MM.1S (cell line): ENCODE measurements at regions not wholly inside any gene's neighbourhood (a gene's known extent, or its start where the extent isn't known, plus 50 kb on each side); places are given as distances from the start of the nearest gene placed in this dataset.

Source experiments
- DNase-seq: peaks from one replicate; pipeline ENCODE4 v3.0.0-alpha.2; 2015
- H2AFZ ChIP-seq: fragments of 300-600 bp; sonication (generic); 2 replicates; pipeline ENCODE4 v1.6.0; 2016; ENCODE audit warnings: antibody characterized with exemption, low read length
- H3F3A ChIP-seq: fragments of 300-600 bp; sonication (generic); 2 replicates; pipeline ENCODE4 v1.6.1; 2016; ENCODE audit warnings: mild to moderate bottlenecking, antibody characterized with exemption, low read length, moderate library complexity, mixed read lengths; ENCODE audit not compliant: insufficient read depth
- H3K27ac ChIP-seq: fragments of 300-600 bp; sonication (generic); 2 replicates; pipeline ENCODE4 v1.5.1; 2016; ENCODE audit warnings: mild to moderate bottlenecking, low read length
- H3K27me3 ChIP-seq: fragments of 300-600 bp; sonication (generic); replicated peaks from 2 replicates; pipeline ENCODE4 v1.6.0; 2016; ENCODE audit warnings: low read length; ENCODE audit not compliant: insufficient read depth
- H3K36me3 ChIP-seq: fragments of 300-600 bp; sonication (generic); replicated peaks from 2 replicates; pipeline ENCODE4 v1.6.1; 2016; ENCODE audit warnings: mild to moderate bottlenecking, low read length, mixed read lengths; ENCODE audit not compliant: insufficient read depth
- H3K4me1 ChIP-seq: fragments of 300-600 bp; sonication (generic); 2 replicates; pipeline ENCODE4 v1.6.1; 2016; ENCODE audit warnings: low read length, mixed read lengths
- H3K4me2 ChIP-seq: fragments of 300-600 bp; sonication (generic); 2 replicates; pipeline ENCODE4 v1.6.0; 2016; ENCODE audit warnings: low read depth, low read length
- H3K4me3 ChIP-seq: fragments of 300-600 bp; sonication (generic); 2 replicates; pipeline ENCODE4 v1.5.1; 2016; ENCODE audit warnings: low read length, mixed read lengths
- H3K79me2 ChIP-seq: fragments of 300-600 bp; sonication (generic); 2 replicates; pipeline ENCODE4 v1.6.1; 2016; ENCODE audit warnings: mixed run types, low read length, mixed read lengths
- H3K9ac ChIP-seq: fragments of 300-600 bp; sonication (generic); 2 replicates; pipeline ENCODE4 v1.6.1; 2016; ENCODE audit warnings: low read length, mixed read lengths
- H3K9me2 ChIP-seq: fragments of 300-600 bp; sonication (generic); replicated peaks from 2 replicates; pipeline ENCODE4 v1.6.1; 2016; ENCODE audit warnings: mild to moderate bottlenecking, low read length, mixed read lengths; ENCODE audit not compliant: insufficient read depth
- H3K9me3 ChIP-seq: fragments of 300-600 bp; sonication (generic); replicated peaks from 2 replicates; pipeline ENCODE4 v1.6.1; 2016; ENCODE audit warnings: mild to moderate bottlenecking, low read length, mixed read lengths; ENCODE audit not compliant: insufficient read depth
- H4K20me1 ChIP-seq: fragments of 300-600 bp; sonication (generic); 2 replicates; pipeline ENCODE4 v1.6.1; 2016; ENCODE audit warnings: mild to moderate bottlenecking, low read length, moderate library complexity, mixed read lengths; ENCODE audit not compliant: insufficient read depth
- EZH2 ChIP-seq: fragments of 300-600 bp; sonication (generic); optimal IDR thresholded peaks from 2 replicates; pipeline ENCODE3; 2017; ENCODE audit warnings: low read depth, mild to moderate bottlenecking, antibody characterized with exemption, low read length, mixed read lengths
- EZH2phosphoT487 ChIP-seq: fragments of 300-600 bp; sonication (generic); IDR thresholded peaks from 2 replicates; pipeline ENCODE4 v1.6.1; 2018; ENCODE audit warnings: antibody characterized with exemption, low read length
- TF ChIP-seq, protein P1 (sequence below): fragments of 300-600 bp; sonication (generic); IDR thresholded peaks from 2 replicates; pipeline ENCODE4 v1.5.1; 2016; ENCODE audit warnings: antibody characterized with exemption, low read length, mixed read lengths

DNA sequence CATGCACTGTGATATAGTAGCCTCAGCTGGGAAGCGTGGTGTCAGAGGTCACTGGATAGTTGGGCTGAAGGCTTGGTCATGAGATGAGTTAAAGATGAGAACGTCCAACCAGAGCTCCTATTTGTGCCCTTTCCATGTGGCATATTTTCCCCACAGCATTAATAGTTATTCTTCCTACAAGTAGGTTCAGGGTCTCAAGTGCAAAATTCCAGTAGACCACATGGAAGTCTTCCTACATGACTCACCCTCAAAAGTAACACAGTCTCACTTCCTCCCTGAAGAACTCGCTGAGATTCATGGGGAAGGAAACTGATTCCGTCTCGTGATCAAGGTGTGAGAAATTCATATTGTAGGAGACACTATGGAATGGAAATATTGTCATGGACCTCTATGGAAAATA is 1212.5 kb upstream of the PRKX start:
- no peak for DNase-seq
- no peaks in the 10 kb centered on the region for H3F3A ChIP-seq
- H3K4me1 ChIP-seq = no peaks in the 10 kb centered on the region
- H3K4me3 ChIP-seq = no peak overlapping the region
- TF ChIP-seq, protein P1, sequence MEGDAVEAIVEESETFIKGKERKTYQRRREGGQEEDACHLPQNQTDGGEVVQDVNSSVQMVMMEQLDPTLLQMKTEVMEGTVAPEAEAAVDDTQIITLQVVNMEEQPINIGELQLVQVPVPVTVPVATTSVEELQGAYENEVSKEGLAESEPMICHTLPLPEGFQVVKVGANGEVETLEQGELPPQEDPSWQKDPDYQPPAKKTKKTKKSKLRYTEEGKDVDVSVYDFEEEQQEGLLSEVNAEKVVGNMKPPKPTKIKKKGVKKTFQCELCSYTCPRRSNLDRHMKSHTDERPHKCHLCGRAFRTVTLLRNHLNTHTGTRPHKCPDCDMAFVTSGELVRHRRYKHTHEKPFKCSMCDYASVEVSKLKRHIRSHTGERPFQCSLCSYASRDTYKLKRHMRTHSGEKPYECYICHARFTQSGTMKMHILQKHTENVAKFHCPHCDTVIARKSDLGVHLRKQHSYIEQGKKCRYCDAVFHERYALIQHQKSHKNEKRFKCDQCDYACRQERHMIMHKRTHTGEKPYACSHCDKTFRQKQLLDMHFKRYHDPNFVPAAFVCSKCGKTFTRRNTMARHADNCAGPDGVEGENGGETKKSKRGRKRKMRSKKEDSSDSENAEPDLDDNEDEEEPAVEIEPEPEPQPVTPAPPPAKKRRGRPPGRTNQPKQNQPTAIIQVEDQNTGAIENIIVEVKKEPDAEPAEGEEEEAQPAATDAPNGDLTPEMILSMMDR = no peak
- no peak for TF ChIP-seq EZH2phosphoT487
- no peak for TF ChIP-seq EZH2
- H3K79me2 ChIP-seq = no peaks in the 10 kb centered on the region
- no peaks in the 10 kb centered on the region for H4K20me1 ChIP-seq
- no peak overlapping the region for H3K4me2 ChIP-seq
- no peak overlapping the region for H2AFZ ChIP-seq
- no peaks in the 10 kb centered on the region for H3K9me2 ChIP-seq
- H3K27me3 ChIP-seq = no peaks in the 10 kb centered on the region
- no peaks in the 10 kb centered on the region for H3K36me3 ChIP-seq
- no peak overlapping the region for H3K9ac ChIP-seq
- H3K9me3 ChIP-seq = no peaks in the 10 kb centered on the region
- no peak overlapping the region for H3K27ac ChIP-seq

DNA sequence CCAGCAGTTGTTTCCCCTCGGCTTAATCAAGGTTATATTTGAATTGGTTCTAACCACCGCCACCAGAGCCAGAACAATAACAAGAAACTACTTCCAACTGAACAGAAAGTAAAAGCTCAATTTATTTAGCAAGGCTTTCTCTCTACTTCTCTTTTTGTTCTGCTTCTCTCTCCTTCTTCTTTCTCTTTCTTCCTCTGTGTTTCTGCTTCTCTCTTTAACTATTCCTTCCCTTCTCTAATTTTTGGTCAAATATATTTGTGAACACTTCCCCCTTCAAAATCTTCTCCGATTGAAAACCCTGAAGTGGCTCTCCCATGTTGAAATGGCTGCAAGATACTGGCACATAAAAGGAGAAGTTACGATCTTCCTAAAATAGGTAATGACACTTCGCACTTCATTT is 1195.9 kb upstream of the PRKX start:
- Histone ChIP-seq H3K4me3 (no peak overlapping the region), H3K9ac (no peak overlapping the region), H3K9me2 (no peaks in the 10 kb centered on the region), H4K20me1 (no peaks in the 10 kb centered on the region), H3K79me2 (no peaks in the 10 kb centered on the region), H3K27me3 (no peaks in the 10 kb centered on the region), H3K4me2 (no peak overlapping the region), H3K4me1 (no peaks in the 10 kb centered on the region), H3K27ac (no peak overlapping the region), H3F3A (no peaks in the 10 kb centered on the region), H2AFZ (no peak overlapping the region), H3K36me3 (no peaks in the 10 kb centered on the region), H3K9me3 (no peaks in the 10 kb centered on the region)
- no peak for DNase-seq
- TF ChIP-seq, protein P1 = no peak
- TF ChIP-seq EZH2phosphoT487 = no peak
- no peak for TF ChIP-seq EZH2

DNA sequence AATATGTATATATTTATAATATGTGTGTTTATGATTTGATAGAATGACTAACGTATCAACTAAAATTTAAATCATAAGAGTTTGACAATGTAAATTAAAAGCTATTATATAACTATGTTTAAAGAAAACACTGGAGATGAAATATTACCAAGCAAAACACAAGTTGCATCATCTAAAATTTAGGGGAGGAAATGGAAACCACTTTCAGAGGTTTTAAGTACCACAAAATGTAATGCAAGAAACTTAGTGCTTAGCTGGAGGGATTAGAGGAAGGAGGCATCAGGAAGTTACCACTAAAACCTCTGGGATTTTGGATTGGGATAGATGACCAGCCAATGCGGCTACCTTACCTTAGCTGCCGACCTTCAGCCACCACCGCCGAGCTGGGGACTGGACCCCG is 1192.1 kb upstream of the PRKX start:
- Histone ChIP-seq H3F3A (no peaks in the 10 kb centered on the region), H3K27ac (no peak overlapping the region), H3K9me3 (no peaks in the 10 kb centered on the region), H3K27me3 (no peaks in the 10 kb centered on the region), H3K9me2 (no peaks in the 10 kb centered on the region), H2AFZ (no peak overlapping the region), H3K4me3 (no peak overlapping the region), H3K9ac (no peak overlapping the region), H3K4me1 (no peaks in the 10 kb centered on the region), H3K79me2 (no peaks in the 10 kb centered on the region), H3K4me2 (no peak overlapping the region), H3K36me3 (no peaks in the 10 kb centered on the region), H4K20me1 (no peaks in the 10 kb centered on the region)
- no peak for DNase-seq
- TF ChIP-seq EZH2 = no peak
- TF ChIP-seq, protein P1 = no peak

DNA sequence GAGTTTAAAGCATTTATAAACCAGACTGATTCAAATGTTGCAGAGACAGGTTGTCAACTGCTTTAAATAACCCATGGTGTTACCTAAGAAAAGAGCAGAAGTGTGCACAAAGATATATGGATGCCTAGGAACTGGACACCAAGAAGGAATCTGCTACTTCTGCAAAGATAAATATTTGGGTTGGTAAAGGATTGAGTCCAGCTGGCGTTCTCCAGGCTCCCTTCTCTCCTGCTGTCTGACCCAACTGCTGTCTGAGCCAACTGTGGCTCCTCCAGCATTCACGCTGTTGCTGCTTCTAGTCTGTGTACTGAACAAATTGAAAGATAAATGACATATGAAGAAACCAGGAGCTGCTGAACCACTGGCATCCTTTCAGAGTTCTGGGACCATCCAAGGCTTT is 1167.8 kb upstream of the PRKX start:
- Histone ChIP-seq H3K36me3 (no peaks in the 10 kb centered on the region), H3K27me3 (no peaks in the 10 kb centered on the region), H3K9ac (no peak overlapping the region), H3K9me2 (no peaks in the 10 kb centered on the region), H3K9me3 (no peaks in the 10 kb centered on the region), H3K27ac (no peak overlapping the region), H3K79me2 (no peaks in the 10 kb centered on the region), H3K4me2 (no peak overlapping the region), H3F3A (no peaks in the 10 kb centered on the region), H3K4me3 (no peak overlapping the region), H2AFZ (no peak overlapping the region), H3K4me1 (no peaks in the 10 kb centered on the region), H4K20me1 (no peaks in the 10 kb centered on the region)
- no peak for TF ChIP-seq EZH2
- TF ChIP-seq EZH2phosphoT487 = no peak
- TF ChIP-seq, protein P1 = no peak
- DNase-seq = no peak
